HL-60 (cell line): ENCODE measurements at regions not wholly inside any gene's neighbourhood (a gene's known extent, or its start where the extent isn't known, plus 50 kb on each side); places are given as distances from the start of the nearest gene placed in this dataset.

Experiments
- DNase-seq, 2 experiments: peaks; one replicate each; pipeline ENCODE4 v3.0.0-alpha.2; 2010 to 2020; ENCODE audit warnings: low read depth in 1 of 2, low spot score in 1 of 2
- H3K27ac ChIP-seq: fragments of 250-450 bp; sonication (Bioruptor Pico); replicated peaks from 2 replicates; pipeline ENCODE4 v1.5.1; 2020; ENCODE audit warnings: mild to moderate bottlenecking, moderate library complexity
- H3K27me3 ChIP-seq: fragments of 250-450 bp; sonication (Bioruptor Pico); 2 replicates; pipeline ENCODE4 v1.5.1; 2021; ENCODE audit warnings: mild to moderate bottlenecking, moderate library complexity; ENCODE audit not compliant: insufficient read depth, poor library complexity, severe bottlenecking
- H3K4me3 ChIP-seq: replicated peaks from 2 replicates; pipeline ENCODE4 v1.5.1; 2011; ENCODE audit warnings: mild to moderate bottlenecking, control low read depth, low read length; ENCODE audit not compliant: insufficient read depth
- GABPA ChIP-seq: IDR thresholded peaks from 2 replicates; pipeline ENCODE4 v1.6.1; 2012; ENCODE audit warnings: low read depth
- POLR2AphosphoS5 ChIP-seq: IDR thresholded peaks from 2 replicates; pipeline ENCODE4 v1.6.1; 2012; ENCODE audit warnings: low read depth
- REST ChIP-seq: IDR thresholded peaks from 2 replicates; pipeline ENCODE4 v1.6.1; 2012; ENCODE audit warnings: low read depth; ENCODE audit not compliant: insufficient replicate concordance
- SPI1 ChIP-seq: IDR thresholded peaks from 2 replicates; pipeline ENCODE4 v1.6.1; 2012; ENCODE audit warnings: low read depth, mild to moderate bottlenecking, borderline replicate concordance
- TF ChIP-seq, protein P1 (sequence below): IDR thresholded peaks from one replicate; pipeline ENCODE4 v1.5.1; 2011; ENCODE audit warnings: low read length, control low read depth, inconsistent platforms; ENCODE audit not compliant: insufficient read depth

DNA sequence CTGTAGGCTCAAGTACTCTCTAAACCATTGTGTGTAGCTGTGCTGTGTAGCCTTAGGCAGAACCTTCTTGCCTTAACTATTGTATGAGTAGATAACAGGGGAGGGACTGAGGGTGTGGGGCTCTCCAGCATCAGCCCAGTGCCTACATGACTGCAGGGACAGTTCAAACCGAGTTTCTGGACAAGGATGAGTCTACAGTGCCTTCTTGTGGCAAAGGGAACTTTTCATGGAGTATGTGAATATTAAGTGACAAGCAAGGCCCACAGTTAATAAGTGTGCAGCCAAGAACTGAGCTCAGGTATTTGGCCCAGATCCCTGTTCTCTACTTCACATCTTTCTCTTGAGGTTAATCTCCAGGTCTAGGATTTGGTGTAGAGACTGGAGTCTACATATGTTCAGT lies 424.4 kb upstream of the LARGE1 start:
- no peak overlapping the region for H3K4me3 ChIP-seq
- TF ChIP-seq SPI1 (no peak), REST (no peak), GABPA (no peak), POLR2AphosphoS5 (no peak)
- TF ChIP-seq, protein P1, sequence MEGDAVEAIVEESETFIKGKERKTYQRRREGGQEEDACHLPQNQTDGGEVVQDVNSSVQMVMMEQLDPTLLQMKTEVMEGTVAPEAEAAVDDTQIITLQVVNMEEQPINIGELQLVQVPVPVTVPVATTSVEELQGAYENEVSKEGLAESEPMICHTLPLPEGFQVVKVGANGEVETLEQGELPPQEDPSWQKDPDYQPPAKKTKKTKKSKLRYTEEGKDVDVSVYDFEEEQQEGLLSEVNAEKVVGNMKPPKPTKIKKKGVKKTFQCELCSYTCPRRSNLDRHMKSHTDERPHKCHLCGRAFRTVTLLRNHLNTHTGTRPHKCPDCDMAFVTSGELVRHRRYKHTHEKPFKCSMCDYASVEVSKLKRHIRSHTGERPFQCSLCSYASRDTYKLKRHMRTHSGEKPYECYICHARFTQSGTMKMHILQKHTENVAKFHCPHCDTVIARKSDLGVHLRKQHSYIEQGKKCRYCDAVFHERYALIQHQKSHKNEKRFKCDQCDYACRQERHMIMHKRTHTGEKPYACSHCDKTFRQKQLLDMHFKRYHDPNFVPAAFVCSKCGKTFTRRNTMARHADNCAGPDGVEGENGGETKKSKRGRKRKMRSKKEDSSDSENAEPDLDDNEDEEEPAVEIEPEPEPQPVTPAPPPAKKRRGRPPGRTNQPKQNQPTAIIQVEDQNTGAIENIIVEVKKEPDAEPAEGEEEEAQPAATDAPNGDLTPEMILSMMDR = no peak
- DNase-seq = no peak
- H3K27me3 ChIP-seq = no peaks in the 10 kb centered on the region
- H3K27ac ChIP-seq = no peak overlapping the region

- TF ChIP-seq REST (no peak), GABPA (no peak), SPI1 (no peak)
- TF ChIP-seq, protein P1 = no peak
- DNase-seq = no peak
- no peak overlapping the region for H3K4me3 ChIP-seq
- H3K27ac ChIP-seq = no peak overlapping the region
- H3K27me3 ChIP-seq = no peaks in the 10 kb centered on the region
These were observed 434.0 kb upstream of the LARGE1 start for GRCh38 chr22:34354071-34354817.

GRCh38 chr22:34356481-34356880 lies 436.2 kb upstream of the LARGE1 start:
- Histone ChIP-seq H3K27ac (no peak overlapping the region), H3K4me3 (no peak overlapping the region), H3K27me3 (no peaks in the 10 kb centered on the region)
- no peak for DNase-seq
- TF ChIP-seq SPI1 (no peak), POLR2AphosphoS5 (no peak), REST (no peak), GABPA (no peak)
- TF ChIP-seq, protein P1 = no peak
